ENCODE measurements at regions not wholly inside any gene's neighbourhood (a gene's known extent, or its start where the extent isn't known, plus 50 kb on each side); places are given as distances from the start of the nearest gene placed in this dataset.
"Not testable (repeated sequence)": the region's sequence is repeated elsewhere in the genome, so short reads cannot be mapped to it uniquely, and the experiment has no call there.

DNA sequence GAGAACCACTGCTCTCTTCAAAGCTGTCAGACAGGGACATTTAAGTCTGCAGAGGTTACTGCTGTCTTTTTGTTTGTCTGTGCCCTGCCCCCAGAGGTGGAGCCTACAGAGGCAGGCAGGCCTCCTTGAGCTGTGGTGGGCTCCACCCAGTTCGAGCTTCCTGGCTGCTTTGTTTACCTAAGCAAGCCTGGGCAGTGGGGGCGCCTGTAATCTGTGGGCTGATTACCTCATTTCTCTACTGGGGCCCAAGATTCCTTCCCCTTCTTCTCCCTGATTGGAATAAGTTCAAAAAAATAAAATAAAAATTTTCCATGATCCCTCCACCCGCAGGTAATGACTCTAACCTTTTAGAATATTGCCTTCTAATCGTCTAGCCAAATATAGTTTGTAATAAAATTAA, 449.3 kb upstream of the DYNLRB2 start:
- TF ChIP-seq, protein P1, sequence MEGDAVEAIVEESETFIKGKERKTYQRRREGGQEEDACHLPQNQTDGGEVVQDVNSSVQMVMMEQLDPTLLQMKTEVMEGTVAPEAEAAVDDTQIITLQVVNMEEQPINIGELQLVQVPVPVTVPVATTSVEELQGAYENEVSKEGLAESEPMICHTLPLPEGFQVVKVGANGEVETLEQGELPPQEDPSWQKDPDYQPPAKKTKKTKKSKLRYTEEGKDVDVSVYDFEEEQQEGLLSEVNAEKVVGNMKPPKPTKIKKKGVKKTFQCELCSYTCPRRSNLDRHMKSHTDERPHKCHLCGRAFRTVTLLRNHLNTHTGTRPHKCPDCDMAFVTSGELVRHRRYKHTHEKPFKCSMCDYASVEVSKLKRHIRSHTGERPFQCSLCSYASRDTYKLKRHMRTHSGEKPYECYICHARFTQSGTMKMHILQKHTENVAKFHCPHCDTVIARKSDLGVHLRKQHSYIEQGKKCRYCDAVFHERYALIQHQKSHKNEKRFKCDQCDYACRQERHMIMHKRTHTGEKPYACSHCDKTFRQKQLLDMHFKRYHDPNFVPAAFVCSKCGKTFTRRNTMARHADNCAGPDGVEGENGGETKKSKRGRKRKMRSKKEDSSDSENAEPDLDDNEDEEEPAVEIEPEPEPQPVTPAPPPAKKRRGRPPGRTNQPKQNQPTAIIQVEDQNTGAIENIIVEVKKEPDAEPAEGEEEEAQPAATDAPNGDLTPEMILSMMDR (IDR thresholded peaks at IDR 0.05) = not testable (repeated sequence)
- not testable (repeated sequence) for TF ChIP-seq POLR2A (IDR thresholded peaks at IDR 0.05)
